H9 (cell line): ENCODE measurements at regions not wholly inside any gene's neighbourhood (a gene's known extent, or its start where the extent isn't known, plus 50 kb on each side); places are given as distances from the start of the nearest gene placed in this dataset.

ENCODE experiments used
- DNase-seq: peaks from one replicate; pipeline ENCODE4 v3.0.0-alpha.2; 2017
- H2AFZ ChIP-seq: one replicate; pipeline ENCODE4 v1.6.1; 2013; ENCODE audit warnings: mild to moderate bottlenecking, low read length, control low read depth, moderate library complexity
- H2AK5ac ChIP-seq: 2 replicates; pipeline ENCODE4 v1.6.1; 2013; ENCODE audit warnings: low read length, control low read depth, mixed read lengths; ENCODE audit not compliant: insufficient read length
- H2BK120ac ChIP-seq: one replicate; pipeline ENCODE4 v1.6.1; 2013; ENCODE audit warnings: low read depth, mild to moderate bottlenecking, low read length, control low read depth, inconsistent platforms; ENCODE audit not compliant: poor library complexity, severe bottlenecking
- H2BK12ac ChIP-seq: 2 replicates; pipeline ENCODE4 v1.6.1; 2013; ENCODE audit warnings: low read length, control low read depth, mixed read lengths, low read depth; ENCODE audit not compliant: insufficient read length
- H2BK15ac ChIP-seq: 2 replicates; pipeline ENCODE4 v1.6.1; 2013; ENCODE audit warnings: low read depth, low read length, control low read depth
- H2BK20ac ChIP-seq: one replicate; pipeline ENCODE4 v1.6.1; 2013; ENCODE audit warnings: low read depth, mild to moderate bottlenecking, low read length, control low read depth, inconsistent platforms; ENCODE audit not compliant: poor library complexity, severe bottlenecking
- H2BK5ac ChIP-seq: 2 replicates; pipeline ENCODE4 v1.6.1; 2013; ENCODE audit warnings: low read length, control low read depth, mixed read lengths; ENCODE audit not compliant: insufficient read length
- H3K14ac ChIP-seq: 2 replicates; pipeline ENCODE4 v1.6.1; 2013; ENCODE audit warnings: low read length, control low read depth; ENCODE audit not compliant: insufficient read depth
- H3K18ac ChIP-seq: 2 replicates; pipeline ENCODE4 v1.6.1; 2013; ENCODE audit warnings: low read depth, mild to moderate bottlenecking, mixed read lengths, low read length, control low read depth; ENCODE audit not compliant: insufficient read length
- H3K23ac ChIP-seq: 2 replicates; pipeline ENCODE4 v1.6.1; 2013; ENCODE audit warnings: low read length, control low read depth, mixed read lengths, low read depth; ENCODE audit not compliant: insufficient read length
- H3K23me2 ChIP-seq: 2 replicates; pipeline ENCODE4 v1.6.1; 2013; ENCODE audit warnings: low read depth, mild to moderate bottlenecking, mixed read lengths, low read length, control low read depth; ENCODE audit not compliant: insufficient read length, poor library complexity, severe bottlenecking
- H3K27ac ChIP-seq: 2 replicates; pipeline ENCODE4 v1.5.1; 2013; ENCODE audit warnings: low read length, control low read depth, mixed read lengths, low read depth; ENCODE audit not compliant: insufficient read length
- H3K27me3 ChIP-seq: 2 replicates; pipeline ENCODE4 v1.6.1; 2013; ENCODE audit warnings: low read length, control low read depth, inconsistent platforms; ENCODE audit not compliant: insufficient read depth
- H3K4ac ChIP-seq: 2 replicates; pipeline ENCODE4 v1.6.1; 2013; ENCODE audit warnings: low read depth, mild to moderate bottlenecking, control low read depth, inconsistent platforms, low read length, moderate library complexity
- H3K4me1 ChIP-seq: 2 replicates; pipeline ENCODE4 v1.6.1; 2013; ENCODE audit warnings: low read length, control low read depth, inconsistent platforms; ENCODE audit not compliant: insufficient read depth
- H3K4me2 ChIP-seq: 2 replicates; pipeline ENCODE4 v1.6.1; 2013; ENCODE audit warnings: low read length, control low read depth, mixed read lengths; ENCODE audit not compliant: insufficient read length, insufficient read depth
- H3K56ac ChIP-seq: 2 replicates; pipeline ENCODE4 v1.6.1; 2013; ENCODE audit warnings: low read depth, mild to moderate bottlenecking, mixed read lengths, low read length, control low read depth; ENCODE audit not compliant: insufficient read length
- H3K79me1 ChIP-seq: 2 replicates; pipeline ENCODE4 v1.6.1; 2013; ENCODE audit warnings: low read depth, mild to moderate bottlenecking, moderate library complexity, low read length, control low read depth, inconsistent platforms; ENCODE audit not compliant: insufficient read depth, poor library complexity, severe bottlenecking
- H3K79me2 ChIP-seq: 2 replicates; pipeline ENCODE4 v1.6.1; 2013; ENCODE audit warnings: low read length, control low read depth, inconsistent platforms; ENCODE audit not compliant: insufficient read depth
- H3K9ac ChIP-seq: 2 replicates; pipeline ENCODE4 v1.6.1; 2013; ENCODE audit warnings: low read length, control low read depth, mixed read lengths; ENCODE audit not compliant: insufficient read length; ENCODE audit errors: extremely low read depth
- H3K9me3 ChIP-seq: one replicate; pipeline ENCODE4 v1.6.1; 2013; ENCODE audit warnings: low read depth, low read length, inconsistent platforms; ENCODE audit not compliant: control insufficient read depth
- H3T11ph ChIP-seq: one replicate; pipeline ENCODE4 v1.6.1; 2013; ENCODE audit warnings: mild to moderate bottlenecking, low read length, control low read depth, inconsistent platforms
- H4K20me1 ChIP-seq: one replicate; pipeline ENCODE4 v1.6.1; 2013; ENCODE audit not compliant: control insufficient read depth, insufficient read length, insufficient read depth
- H4K5ac ChIP-seq: 2 replicates; pipeline ENCODE4 v1.6.1; 2013; ENCODE audit warnings: low read depth, mild to moderate bottlenecking, mixed read lengths, low read length, control low read depth; ENCODE audit not compliant: insufficient read length
- H4K8ac ChIP-seq: replicated peaks from 2 replicates; pipeline ENCODE4 v1.6.1; 2013; ENCODE audit warnings: low read length, control low read depth, mixed read lengths, low read depth; ENCODE audit not compliant: insufficient read length
- H4K91ac ChIP-seq: 2 replicates; pipeline ENCODE4 v1.6.1; 2013; ENCODE audit warnings: low read depth, mild to moderate bottlenecking, moderate library complexity, mixed read lengths, low read length, control low read depth; ENCODE audit not compliant: insufficient read length
- H3K27ac Mint-ChIP-seq, 3 experiments: 2 replicates in 2 of 3; 3 replicates in 1 of 3; pipeline ENCODE4 v1.8.0; 2020 to 2021; ENCODE audit warnings: mixed read lengths in 3 of 3, mild to moderate bottlenecking in 1 of 3, moderate library complexity in 1 of 3
- H3K27me3 Mint-ChIP-seq: 2 replicates; pipeline ENCODE4 v1.8.0; 2021; ENCODE audit warnings: low read depth, mild to moderate bottlenecking, moderate library complexity, mixed read lengths
- H3K36me3 Mint-ChIP-seq, 3 experiments: 2 replicates in 2 of 3; 3 replicates in 1 of 3; pipeline ENCODE4 v1.8.0; 2020 to 2021; ENCODE audit warnings: low read depth in 3 of 3, mixed read lengths in 3 of 3; ENCODE audit not compliant: insufficient read depth in 1 of 3
- H3K4me1 Mint-ChIP-seq, 2 experiments: 2 replicates each; pipeline ENCODE4 v1.8.0; 2020; ENCODE audit warnings: mixed read lengths in 2 of 2
- H3K4me3 Mint-ChIP-seq, 2 experiments: 2 replicates in 1 of 2; 3 replicates in 1 of 2; pipeline ENCODE4 v1.8.0; 2020 to 2021; ENCODE audit warnings: mild to moderate bottlenecking in 2 of 2, mixed read lengths in 2 of 2, moderate library complexity in 1 of 2
- H3K9me3 Mint-ChIP-seq, 2 experiments: 2 replicates in 1 of 2; 3 replicates in 1 of 2; pipeline ENCODE4 v1.8.0; 2020; ENCODE audit warnings: mild to moderate bottlenecking in 2 of 2, mixed read lengths in 2 of 2, moderate library complexity in 1 of 2
- CTCF ChIP-seq: fragments of 200-600 bp; sonication (generic); conservative IDR thresholded peaks from 3 replicates; pipeline ENCODE4 v1.8.0; 2021; ENCODE audit warnings: antibody characterized with exemption, mild to moderate bottlenecking
- WGBS: extraction: QIAGEN DNeasy Blood & Tissue Kit; methylation state at CpG from one replicate; pipeline ENCODE4 v1.1.7; 2013; ENCODE audit warnings: missing lambda C conversion rate, low lambda C conversion rate, mixed read lengths; ENCODE audit not compliant: insufficient read length; ENCODE audit errors: extremely low coverage; 5-methylcytosine and 5-hydroxymethylcytosine counted together

DNA sequence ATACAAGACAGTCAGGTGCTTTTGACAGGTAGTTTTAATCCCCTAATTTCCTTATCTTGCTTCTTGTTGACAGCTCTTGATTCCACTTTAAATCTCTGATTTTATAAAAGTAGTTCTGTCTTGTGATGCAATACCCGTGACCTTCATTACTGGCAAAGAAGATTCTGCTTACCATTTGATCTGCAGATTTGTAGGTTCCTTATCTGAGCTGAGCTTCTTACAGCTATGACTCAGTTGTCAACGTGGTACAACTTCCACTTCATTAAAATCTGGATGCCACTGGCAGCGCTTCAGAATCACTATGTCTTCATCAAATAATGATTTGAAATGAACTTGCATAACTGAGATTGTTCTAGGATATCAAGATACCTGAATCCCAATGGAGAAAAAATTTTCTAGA, 543.6 kb upstream of the B3GALT2 start:
- Mint-ChIP-seq H3K36me3 (peaks cover 0 to 4% (median 3%) of the 10 kb centered on the region in 3 experiments; a peak in 1 of 7 replicates), H3K27me3 (peaks cover 54% of the 10 kb centered on the region), H3K27ac (no peak overlapping the region), H3K9me3 (peaks cover 4 to 6% of the 10 kb centered on the region in 2 experiments; a peak in 3 of 5 replicates), H3K4me3 (no peak overlapping the region), H3K4me1 (peaks cover 17 to 18% of the 10 kb centered on the region in 2 experiments)
- Histone ChIP-seq H2BK20ac (no peak overlapping the region), H3K14ac (no peak overlapping the region), H3T11ph (no peak overlapping the region), H3K23ac (no peak overlapping the region), H3K79me2 (no peaks in the 10 kb centered on the region), H3K9ac (no peak overlapping the region), H3K4ac (no peak overlapping the region), H2AFZ (no peak overlapping the region), H2BK120ac (no peak overlapping the region), H4K5ac (no peak overlapping the region), H3K27me3 (peaks cover 11% of the 10 kb centered on the region), H2BK5ac (no peak overlapping the region), H4K91ac (no peak overlapping the region), H4K8ac (no peak overlapping the region), H3K4me2 (no peak overlapping the region), H2AK5ac (no peak overlapping the region), H3K4me1 (peaks cover 3% of the 10 kb centered on the region; the same call in 1 of the 2 replicates), H3K56ac (no peak overlapping the region), H3K18ac (no peak overlapping the region), H3K79me1 (no peaks in the 10 kb centered on the region), H2BK12ac (no peak overlapping the region), H3K9me3 (no peaks in the 10 kb centered on the region), H4K20me1 (no peaks in the 10 kb centered on the region), H3K27ac (no peak overlapping the region), H2BK15ac (no peak overlapping the region), H3K23me2 (no peaks in the 10 kb centered on the region)
- DNase-seq: no peak
- TF ChIP-seq CTCF: no peak
- WGBS: no CpG with 5 or more reads among the region's 3 CpGs
